Urothelium cell line (cell line): ENCODE measurements at regions not wholly inside any gene's neighbourhood (a gene's known extent, or its start where the extent isn't known, plus 50 kb on each side); places are given as distances from the start of the nearest gene placed in this dataset.

Experiments
- DNase-seq: peaks from one replicate; pipeline ENCODE4 v3.0.0; 2011; ENCODE audit warnings: low spot score, mixed read lengths
- FAIRE-seq: peaks from 2 replicates; lab custom pipeline; 2011; peaks lifted over from hg19 to GRCh38; lab: Jason Lieb, UNC

DNA sequence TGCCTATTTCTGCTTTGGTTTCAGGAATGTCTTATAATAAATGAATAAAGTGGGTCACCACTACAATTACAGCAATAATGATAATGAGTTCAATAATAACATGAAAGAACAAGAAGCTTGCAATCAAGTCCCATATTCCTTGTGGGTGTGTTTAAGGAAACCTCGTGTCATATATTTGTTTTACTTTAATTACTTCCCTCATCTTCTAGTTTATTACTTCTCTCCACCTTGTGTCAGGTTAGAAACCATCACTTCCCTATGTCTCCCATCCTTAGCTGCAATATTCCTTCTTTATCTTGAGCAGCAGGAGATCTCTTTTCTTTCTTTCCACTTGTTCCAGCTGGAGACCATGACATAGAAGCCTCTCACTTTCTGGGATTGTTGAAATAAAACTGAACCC lies 384.0 kb upstream of the TMEM132C start:
- FAIRE-seq (no peak), DNase-seq (no peak)

DNA sequence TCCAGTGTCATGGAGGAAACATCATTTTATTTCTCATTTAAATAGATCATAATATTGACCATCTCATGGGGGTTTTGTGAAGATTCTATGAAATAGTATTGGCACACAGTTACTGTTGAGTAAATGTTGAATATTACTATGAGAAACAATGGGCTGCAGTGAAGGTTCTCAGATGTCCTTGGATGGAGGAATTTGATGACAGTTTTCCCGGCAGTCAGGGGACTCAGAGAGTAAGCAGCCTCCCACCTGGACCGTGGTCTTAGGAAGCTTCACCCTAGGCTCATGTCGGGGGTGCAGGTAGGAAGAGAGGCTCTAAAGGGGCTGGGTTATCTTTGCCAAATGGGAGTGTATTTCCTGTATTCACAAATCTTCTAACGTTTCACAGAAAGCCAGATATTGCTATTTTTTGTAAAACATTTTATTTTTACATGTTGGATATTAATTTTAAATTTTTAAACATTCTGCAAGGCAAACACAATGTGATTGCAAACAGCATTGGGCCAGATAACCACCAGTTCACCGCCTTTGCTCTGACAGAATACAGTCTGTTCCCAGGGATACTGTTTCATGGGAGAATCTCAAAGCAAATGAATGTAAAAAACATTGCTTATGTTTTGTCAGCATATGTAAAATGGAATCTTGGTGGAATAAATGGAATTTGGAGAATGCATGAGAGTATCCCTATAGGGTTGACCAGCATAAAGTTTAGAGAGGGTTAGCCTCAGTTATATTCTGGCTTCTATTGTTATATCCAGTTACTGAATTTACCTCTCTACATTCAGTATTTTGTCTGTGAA lies 380.8 kb upstream of the TMEM132C start:
- DNase-seq (no peak), FAIRE-seq (no peak)

DNA sequence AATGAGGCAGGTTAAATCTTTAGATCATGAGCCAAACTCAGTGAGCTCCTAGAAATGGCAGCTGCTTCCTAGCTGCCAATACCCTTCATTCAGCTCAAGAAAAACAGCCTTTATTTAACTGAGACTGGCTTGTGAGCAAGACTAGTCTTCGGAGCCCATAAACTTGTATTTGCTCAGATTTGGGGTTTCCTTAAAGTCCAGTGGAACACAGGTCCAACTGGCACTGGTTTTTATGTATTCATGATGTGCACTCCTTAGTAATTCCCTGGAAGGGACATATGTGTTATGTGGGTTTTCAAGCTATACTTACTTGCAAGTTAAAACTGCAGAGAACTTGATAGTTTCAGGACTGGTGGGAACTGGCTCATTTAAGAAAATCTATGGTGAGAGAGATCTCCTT lies 380.1 kb upstream of the TMEM132C start:
- no peak for DNase-seq
- FAIRE-seq = no peak

GRCh38 chr12:127888943-127889719 lies 377.8 kb upstream of the TMEM132C start:
- FAIRE-seq (no peak), DNase-seq (no peak)

GRCh38 chr12:127893895-127894609 lies 372.9 kb upstream of the TMEM132C start:
- FAIRE-seq (no peak), DNase-seq (peak; percentile 8)

GRCh38 chr12:127896661-127897060 lies 370.3 kb upstream of the TMEM132C start:
- FAIRE-seq (no peak), DNase-seq (no peak)

- DNase-seq (no peak), FAIRE-seq (no peak)
Measured at GRCh38 chr12:127898616-127899015, 368.4 kb upstream of the TMEM132C start.

DNA sequence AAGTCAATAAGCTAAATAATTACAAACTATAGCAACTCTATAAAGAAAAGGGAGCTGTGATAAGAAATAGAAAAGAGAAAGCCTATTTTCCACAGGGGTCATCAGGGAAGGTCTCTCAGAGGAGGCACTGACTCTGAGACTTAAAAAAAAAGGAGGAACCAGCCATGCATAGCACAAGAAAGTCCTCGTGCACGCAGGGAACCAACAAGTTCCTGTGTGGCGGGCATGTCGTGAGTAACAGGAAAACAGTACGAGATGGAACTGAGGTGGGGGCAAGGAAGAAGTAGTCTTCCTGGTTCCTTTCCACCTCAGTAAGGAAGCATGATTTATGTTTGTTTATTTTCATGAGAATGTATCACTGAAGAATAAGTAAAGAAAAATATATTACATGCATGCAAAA lies 367.0 kb upstream of the TMEM132C start:
- no peak for DNase-seq

GRCh38 chr12:127900386-127900785 lies 366.6 kb upstream of the TMEM132C start:
- FAIRE-seq = no peak

More for the DNA sequence above, 367.0 kb upstream of the TMEM132C start:
- no peak for FAIRE-seq

DNA sequence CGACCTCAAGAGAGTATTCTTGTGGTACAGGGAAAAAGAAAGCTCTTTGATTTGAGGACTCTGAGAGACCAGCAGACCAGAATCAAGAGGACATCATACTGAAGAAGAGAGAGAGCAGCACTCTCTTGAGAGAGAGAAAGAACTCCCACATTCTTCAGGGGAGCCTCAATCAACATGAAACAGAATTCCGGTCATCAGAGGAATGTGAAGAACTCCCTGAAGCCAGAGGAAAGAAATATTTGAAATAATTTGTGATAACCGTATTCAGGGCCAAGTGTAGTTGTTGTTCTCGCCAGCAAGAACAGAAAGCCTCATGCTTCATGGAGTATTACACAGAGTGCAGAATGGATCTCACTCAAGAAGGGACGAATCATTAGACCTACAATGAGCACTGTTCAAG lies 363.8 kb upstream of the TMEM132C start:
- no peak for FAIRE-seq
- DNase-seq = peak; percentile 24

More at GRCh38 chr12:127900386-127900785, 366.6 kb upstream of the TMEM132C start:
- DNase-seq = no peak

DNA sequence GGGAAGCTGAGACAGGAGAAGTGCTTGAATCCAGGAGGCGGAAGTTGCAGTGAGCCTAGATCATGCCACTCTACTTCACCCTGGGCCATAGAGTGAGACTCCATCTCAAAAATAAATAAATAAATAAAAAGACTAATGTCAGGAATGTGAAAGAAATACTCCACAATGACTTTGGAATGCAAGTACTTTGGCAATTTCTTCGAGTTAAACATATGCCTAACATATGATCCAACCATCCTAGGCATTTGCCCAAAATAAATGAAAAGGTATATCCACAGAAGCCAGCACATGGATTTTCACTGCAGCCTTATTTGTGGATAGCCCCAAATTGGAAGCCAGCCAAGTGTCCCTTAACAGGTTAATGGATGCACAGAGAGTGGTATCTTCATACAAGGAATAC lies 357.9 kb upstream of the TMEM132C start:
- DNase-seq = no peak
- no peak for FAIRE-seq

GRCh38 chr12:127911291-127911690 lies 355.7 kb upstream of the TMEM132C start:
- FAIRE-seq = no peak
- no peak for DNase-seq

- FAIRE-seq = no peak
- no peak for DNase-seq
Measured at GRCh38 chr12:127912035-127912665, 354.8 kb upstream of the TMEM132C start.

DNA sequence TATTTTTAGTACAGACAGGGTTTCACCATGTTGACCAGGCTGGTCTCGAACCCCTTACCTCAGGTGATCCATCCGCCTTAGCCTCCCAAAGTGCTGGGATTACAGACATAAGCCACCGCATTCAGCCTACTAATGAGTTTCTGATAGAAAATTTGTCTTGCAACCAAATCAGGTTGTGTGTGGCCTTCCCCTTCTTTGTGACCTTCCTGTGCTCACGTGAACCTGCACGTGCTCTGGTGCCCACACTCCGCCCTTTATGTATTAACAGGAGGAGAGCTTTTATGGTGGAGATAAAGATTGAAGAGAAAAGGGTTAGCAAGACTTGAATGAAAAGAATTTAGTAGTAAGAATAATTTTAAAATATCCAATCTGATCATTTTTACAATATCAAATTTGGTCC lies 343.5 kb upstream of the TMEM132C start:
- DNase-seq = no peak
- no peak for FAIRE-seq

DNA sequence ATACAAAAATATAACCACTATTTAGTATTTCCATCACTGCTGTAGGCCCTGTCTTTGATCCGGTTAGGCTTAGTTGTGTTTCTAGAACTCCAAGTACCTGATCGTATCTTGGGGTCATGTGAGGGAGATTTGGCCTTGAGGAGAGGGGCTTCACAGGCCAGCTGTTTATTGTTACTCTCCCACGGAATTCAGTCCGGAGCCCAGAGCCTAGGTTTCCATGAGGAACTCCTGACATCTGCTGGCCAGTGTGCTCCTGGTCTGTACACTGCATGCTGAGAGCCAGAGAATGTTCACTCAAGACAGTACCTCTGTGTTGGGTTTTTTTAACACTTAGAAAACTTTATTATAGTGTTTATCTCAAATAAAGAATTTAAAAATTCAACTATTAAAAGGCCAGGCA lies 341.0 kb upstream of the TMEM132C start:
- no peak for FAIRE-seq
- peak; percentile 16 for DNase-seq

GRCh38 chr12:127928178-127928577 lies 338.8 kb upstream of the TMEM132C start:
- no peak for FAIRE-seq

DNA sequence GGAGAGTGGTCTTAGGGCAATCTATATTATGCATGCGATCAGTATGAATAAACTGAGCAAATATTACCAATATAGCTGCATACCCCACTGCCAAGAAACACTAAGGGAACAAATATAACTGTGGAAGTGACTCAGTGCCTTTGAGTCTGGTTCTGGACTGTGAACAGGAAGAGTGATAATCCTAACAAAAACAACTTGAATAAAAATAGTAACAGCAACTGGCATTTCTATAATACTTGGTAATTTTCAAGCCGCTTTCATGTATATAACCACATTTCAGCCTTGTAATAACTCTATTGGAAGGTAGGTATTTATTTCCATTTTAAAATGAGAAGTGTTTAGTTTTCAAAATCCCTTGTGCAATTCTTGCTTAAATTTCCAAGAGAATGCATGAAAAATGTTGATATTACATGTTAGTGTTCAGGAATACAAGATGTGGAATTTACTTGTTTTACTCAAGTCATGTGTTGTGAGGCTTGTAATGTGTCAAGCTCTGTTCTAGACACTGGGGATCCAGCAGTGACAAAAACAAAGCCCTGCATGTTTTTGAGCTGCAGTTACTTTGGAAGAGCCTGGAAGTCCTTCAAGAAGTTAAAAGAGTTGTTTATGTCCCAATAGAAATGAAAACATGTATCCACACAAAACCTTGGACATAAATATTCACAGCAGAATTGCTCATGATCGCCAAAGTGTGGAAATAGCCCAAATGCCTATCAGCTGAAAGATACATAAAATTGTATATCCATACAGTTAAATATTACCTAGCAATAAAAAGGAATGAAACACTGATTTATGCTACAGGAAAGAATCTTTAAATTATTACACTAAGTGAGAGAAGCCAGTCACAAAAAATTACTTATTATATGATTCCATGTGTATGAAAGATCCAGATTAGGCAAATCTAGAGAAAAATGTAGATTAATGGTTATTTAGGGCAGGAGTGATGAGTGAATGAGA lies 338.1 kb upstream of the TMEM132C start:
- no peak for FAIRE-seq
- no peak for DNase-seq

More at GRCh38 chr12:127928178-127928577, 338.8 kb upstream of the TMEM132C start:
- DNase-seq = no peak

DNA sequence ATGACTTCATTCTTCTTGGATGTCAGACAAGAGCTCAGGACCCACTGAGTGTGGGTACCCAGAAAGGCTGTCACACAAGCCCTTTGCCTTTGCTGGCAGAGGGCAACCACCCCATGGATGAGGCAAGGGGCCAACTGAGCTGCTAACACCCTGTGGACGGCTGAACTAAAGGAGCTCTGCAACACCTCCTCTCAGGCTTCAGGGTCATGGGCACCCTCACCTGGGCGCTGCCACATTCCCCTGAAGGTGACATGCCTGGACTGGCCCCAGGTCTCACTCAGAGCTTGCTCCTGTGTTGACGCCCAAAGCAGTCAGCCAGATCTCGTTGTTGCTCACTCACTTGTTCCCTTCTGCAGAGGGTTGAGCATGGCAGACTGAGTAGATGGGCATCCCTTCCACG lies 336.8 kb upstream of the TMEM132C start:
- no peak for FAIRE-seq
- DNase-seq = no peak

DNA sequence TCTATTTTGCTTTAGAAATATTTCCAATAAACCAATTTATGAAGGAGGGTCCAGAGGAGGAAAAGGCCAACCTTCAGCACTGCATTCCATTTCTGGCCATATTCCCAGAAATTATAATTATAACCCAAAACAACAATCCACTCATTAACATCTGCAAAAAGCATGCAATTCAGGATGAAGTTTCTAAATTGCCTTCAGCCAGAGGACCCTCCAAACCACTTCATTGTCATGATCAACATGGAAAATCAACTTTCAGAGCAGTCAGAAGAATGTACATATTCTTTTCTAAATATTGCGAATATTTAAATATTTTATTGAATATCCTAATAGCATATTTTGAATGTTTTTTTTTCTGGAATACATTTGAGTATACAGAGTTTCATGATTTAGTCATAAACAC lies 332.6 kb upstream of the TMEM132C start:
- DNase-seq (no peak), FAIRE-seq (no peak)

DNA sequence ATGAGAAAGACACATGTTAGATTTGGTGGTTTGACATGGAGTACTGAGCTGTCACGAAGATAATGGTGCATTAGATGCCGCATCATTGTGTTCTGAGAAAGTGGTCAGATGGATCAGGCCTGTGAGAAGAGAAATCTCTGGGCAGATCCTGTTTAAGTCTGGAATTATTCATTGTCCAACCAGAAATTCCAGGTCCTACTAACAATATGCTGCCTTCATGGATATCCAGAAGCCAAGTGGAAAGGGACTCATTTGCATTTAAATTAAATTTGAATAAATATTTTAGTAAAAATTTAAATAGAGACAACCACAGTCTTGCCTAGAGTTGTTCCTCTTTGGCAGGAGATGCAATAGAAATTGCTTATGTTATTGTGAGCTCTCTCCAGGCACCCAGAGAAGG lies 330.5 kb upstream of the TMEM132C start:
- FAIRE-seq (no peak), DNase-seq (no peak)
